Adrenal gland (tissue), 9 donors: ENCODE measurements at regions not wholly inside any gene's neighbourhood (a gene's known extent, or its start where the extent isn't known, plus 50 kb on each side); places are given as distances from the start of the nearest gene placed in this dataset.

Experiments used
- DNase-seq, 7 donors: peaks; one replicate each; pipeline ENCODE4 v3.0.0-alpha.2; 2019 to 2020
- H3K27ac ChIP-seq, 5 donors: fragments of 200-600 bp; sonication (generic) in 4 of 5; 1 replicate in 3 of 5; 2 replicates in 2 of 5; pipeline versions ENCODE4 v1.5.1 to v1.8.0; 2016 to 2020; ENCODE audit warnings: mild to moderate bottlenecking in 1 of 5
- H3K27me3 ChIP-seq: fragments of 200-600 bp; 2 replicates; pipeline ENCODE4 v1.8.0; 2021
- H3K36me3 ChIP-seq, 2 donors: fragments of 200-600 bp; replicated peaks in 1 of 2; 1 replicate in 1 of 2; 2 replicates in 1 of 2; pipeline versions ENCODE4 v1.5.1 to v1.8.0; 2018 to 2022
- H3K4me1 ChIP-seq, 2 donors: fragments of 200-600 bp; replicated peaks in 1 of 2; 1 replicate in 1 of 2; 2 replicates in 1 of 2; pipeline versions ENCODE4 v1.5.1 to v1.8.0; 2018 to 2021
- H3K4me3 ChIP-seq, 4 donors: fragments of 200-600 bp; sonication (generic) in 3 of 4; one replicate each; pipeline ENCODE4 v1.5.1; 2016 to 2018
- H3K9me3 ChIP-seq, 3 donors: fragments of 200-600 bp; sonication (generic) in 1 of 3; replicated peaks in 1 of 3; 1 replicate in 2 of 3; 2 replicates in 1 of 3; pipeline versions ENCODE4 v1.5.1 to v1.8.0; 2016 to 2021
- POLR2A ChIP-seq, 2 donors: fragments of 450-650 bp; IDR thresholded peaks; one replicate each; pipeline ENCODE4 v1.6.1; 2017; ENCODE audit warnings: antibody characterized with exemption in 2 of 2, mild to moderate bottlenecking in 2 of 2, moderate library complexity in 1 of 2
- WGBS, 4 donors: extraction: QIAGEN DNeasy Blood & Tissue Kit in 2 of 4; methylation state at CpG; one replicate each; pipeline versions ENCODE4 v1.1.5 to v1.1.7; 2013 to 2017; 5-methylcytosine and 5-hydroxymethylcytosine counted together
- intact Hi-C, 2 donors: fragments of 100-400 bp; cut with DNase I; formaldehyde crosslinking; loops; one replicate each; pipeline versions ENCODE4 v1.14.1 to v1.15.0; 2022 to 2023
- TF ChIP-seq, protein P1 (sequence below), 6 experiments: fragments of 450-650 bp in 4 of 6; fragments of 200-600 bp in 2 of 6; sonication (generic) in 1 of 6; IDR thresholded peaks; 1 replicate in 5 of 6; 2 replicates in 1 of 6; pipeline versions ENCODE4 v1.5.1 to v1.8.0; 2016 to 2021; ENCODE audit warnings: antibody characterized with exemption in 6 of 6, mild to moderate bottlenecking in 2 of 6, moderate library complexity in 1 of 6
- donor health status: healthy with polysubstance abuse.
- donor health status: Bipolar disorder and iron deficiency.
- donor health status: DM: yes; HTN: yes; CAD: no.
- donor health status: DM: no; HTN: no; CAD: no.
- donor health status: DM: no; HTN: no; CAD: no.

DNA sequence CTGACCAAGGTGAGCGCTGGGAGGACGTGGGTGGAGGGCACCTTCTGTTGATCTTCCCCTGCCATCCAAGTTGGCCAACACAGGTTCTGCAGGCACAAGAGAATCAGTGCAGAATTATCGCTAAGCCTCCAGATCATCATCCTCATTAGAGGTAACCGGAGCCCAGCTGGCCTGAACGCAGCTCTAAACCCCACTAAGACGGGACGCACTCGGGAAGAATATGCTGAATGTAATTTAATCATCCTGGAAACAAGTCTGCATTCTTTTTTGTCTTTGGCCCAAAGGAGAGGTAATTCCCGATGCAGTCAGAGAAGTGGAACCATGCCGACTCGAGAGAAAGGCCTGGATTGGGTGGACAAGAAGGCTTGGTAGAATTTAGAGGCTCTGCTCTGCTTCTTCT lies 111.0 kb upstream of the GSC start:
- no peaks in the 10 kb centered on the region for H3K36me3 ChIP-seq
- intact Hi-C loops = no loop called here
- WGBS, 4 donors = 87 to 94% (median 88%) methylated on average over 10 to 11 of the region's 11 CpGs
- H3K9me3 ChIP-seq = no peaks in the 10 kb centered on the region
- H3K27ac ChIP-seq = no peak overlapping the region
- no peak for DNase-seq
- no peaks in the 10 kb centered on the region for H3K27me3 ChIP-seq
- peaks cover 5% of the 10 kb centered on the region in 2 donors for H3K4me1 ChIP-seq
- no peak overlapping the region for H3K4me3 ChIP-seq
- TF ChIP-seq, protein P1, sequence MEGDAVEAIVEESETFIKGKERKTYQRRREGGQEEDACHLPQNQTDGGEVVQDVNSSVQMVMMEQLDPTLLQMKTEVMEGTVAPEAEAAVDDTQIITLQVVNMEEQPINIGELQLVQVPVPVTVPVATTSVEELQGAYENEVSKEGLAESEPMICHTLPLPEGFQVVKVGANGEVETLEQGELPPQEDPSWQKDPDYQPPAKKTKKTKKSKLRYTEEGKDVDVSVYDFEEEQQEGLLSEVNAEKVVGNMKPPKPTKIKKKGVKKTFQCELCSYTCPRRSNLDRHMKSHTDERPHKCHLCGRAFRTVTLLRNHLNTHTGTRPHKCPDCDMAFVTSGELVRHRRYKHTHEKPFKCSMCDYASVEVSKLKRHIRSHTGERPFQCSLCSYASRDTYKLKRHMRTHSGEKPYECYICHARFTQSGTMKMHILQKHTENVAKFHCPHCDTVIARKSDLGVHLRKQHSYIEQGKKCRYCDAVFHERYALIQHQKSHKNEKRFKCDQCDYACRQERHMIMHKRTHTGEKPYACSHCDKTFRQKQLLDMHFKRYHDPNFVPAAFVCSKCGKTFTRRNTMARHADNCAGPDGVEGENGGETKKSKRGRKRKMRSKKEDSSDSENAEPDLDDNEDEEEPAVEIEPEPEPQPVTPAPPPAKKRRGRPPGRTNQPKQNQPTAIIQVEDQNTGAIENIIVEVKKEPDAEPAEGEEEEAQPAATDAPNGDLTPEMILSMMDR (IDR thresholded peaks at IDR 0.05) = no peak
- no peak for TF ChIP-seq POLR2A (IDR thresholded peaks at IDR 0.05)

DNA sequence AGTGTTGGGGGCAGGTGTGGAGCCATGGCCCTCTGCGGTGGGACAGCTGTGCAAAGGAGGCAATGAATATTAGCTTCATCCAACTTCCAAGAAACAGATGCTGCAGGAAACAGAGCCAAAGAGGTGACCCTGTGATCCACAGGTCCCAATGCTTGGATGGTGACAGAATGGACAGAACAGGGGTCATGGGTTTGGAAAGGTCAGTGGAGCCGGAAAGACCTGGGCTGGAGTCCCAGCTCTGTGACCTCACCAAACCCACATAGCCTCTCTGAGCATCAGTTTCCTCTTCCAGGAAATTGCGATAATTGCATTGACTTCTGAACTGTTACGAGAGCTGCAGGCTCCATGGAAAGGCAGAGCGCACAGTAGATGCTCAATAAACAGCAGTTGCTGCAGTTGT lies 110.2 kb upstream of the GSC start:
- H3K27me3 ChIP-seq = no peaks in the 10 kb centered on the region
- H3K4me3 ChIP-seq = no peak overlapping the region
- intact Hi-C loops = no loop called here
- peaks cover 5% of the 10 kb centered on the region in 2 donors for H3K4me1 ChIP-seq
- no peaks in the 10 kb centered on the region for H3K36me3 ChIP-seq
- WGBS, 4 donors = 72 to 85% (median 77%) methylated on average over 4 to 5 of the region's 5 CpGs
- TF ChIP-seq POLR2A (IDR thresholded peaks at IDR 0.05) = no peak
- TF ChIP-seq, protein P1 (IDR thresholded peaks at IDR 0.05) = no peak
- H3K9me3 ChIP-seq = no peaks in the 10 kb centered on the region
- H3K27ac ChIP-seq = no peak overlapping the region
- no peak for DNase-seq

DNA sequence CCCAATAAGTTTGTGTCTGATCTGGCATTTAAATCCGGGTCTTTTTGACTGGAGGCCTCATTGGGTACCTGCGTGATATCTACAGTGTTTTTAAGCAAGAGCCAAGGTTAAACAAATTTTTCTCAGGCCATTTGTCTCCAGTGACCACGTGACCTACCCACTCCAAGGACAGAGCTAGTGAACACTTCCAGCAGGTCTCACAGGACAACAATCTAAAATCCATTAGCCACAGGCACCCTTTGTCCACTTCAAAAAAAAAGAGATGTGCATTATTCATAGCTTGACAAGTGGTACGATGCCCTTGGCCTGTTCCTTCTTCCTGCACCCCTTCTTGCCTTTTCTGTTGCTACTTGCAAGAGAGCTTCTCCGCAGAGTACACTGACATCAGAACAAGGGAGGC lies 109.6 kb upstream of the GSC start:
- Histone ChIP-seq H3K9me3 (no peaks in the 10 kb centered on the region), H3K4me1 (peaks cover 5% of the 10 kb centered on the region in 2 donors), H3K4me3 (no peak overlapping the region), H3K27ac (no peak overlapping the region), H3K36me3 (no peaks in the 10 kb centered on the region), H3K27me3 (no peaks in the 10 kb centered on the region)
- 27 to 42% (median 33%) methylated on average over 5 of the region's 5 CpGs for WGBS, 4 donors
- TF ChIP-seq, protein P1 (IDR thresholded peaks at IDR 0.05) = no peak
- no peak for TF ChIP-seq POLR2A (IDR thresholded peaks at IDR 0.05)
- peak in 6 of 7 donors; percentile 34 to 70 (median 51) for DNase-seq
- intact Hi-C loops = no loop called here

DNA sequence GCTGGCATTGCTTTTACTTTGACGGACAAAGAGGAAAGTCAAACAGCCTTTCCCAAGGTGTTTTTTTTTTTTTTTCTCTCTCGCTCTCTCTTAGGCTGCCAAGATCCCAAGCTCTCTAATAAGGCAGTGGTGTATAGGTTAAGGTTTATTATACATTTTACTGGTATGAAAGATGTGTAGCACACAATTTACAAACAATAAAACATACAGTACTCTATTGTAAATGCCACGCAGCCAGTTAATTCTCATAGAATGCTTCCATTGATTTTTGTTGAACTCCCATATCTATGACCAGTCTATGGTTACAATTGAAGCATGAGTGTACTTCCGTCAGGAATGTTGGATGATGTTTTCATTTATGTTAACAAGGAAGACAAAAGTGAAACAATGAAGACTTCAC lies 106.4 kb upstream of the GSC start:
- WGBS, 4 donors = 47 to 71% (median 66%) methylated on average over 4 of the region's 4 CpGs
- H3K9me3 ChIP-seq = no peaks in the 10 kb centered on the region
- intact Hi-C loops = no loop called here
- H3K4me3 ChIP-seq = no peak overlapping the region
- no peaks in the 10 kb centered on the region for H3K36me3 ChIP-seq
- no peak overlapping the region for H3K27ac ChIP-seq
- DNase-seq = no peak
- H3K27me3 ChIP-seq = no peaks in the 10 kb centered on the region
- H3K4me1 ChIP-seq = peaks cover 5% of the 10 kb centered on the region in 2 donors
- TF ChIP-seq POLR2A (IDR thresholded peaks at IDR 0.05) = no peak
- TF ChIP-seq, protein P1 (IDR thresholded peaks at IDR 0.05) = no peak
